ENCODE measurements at regions not wholly inside any gene's neighbourhood (a gene's known extent, or its start where the extent isn't known, plus 50 kb on each side); places are given as distances from the start of the nearest gene placed in this dataset.

- TF ChIP-seq, protein P1, sequence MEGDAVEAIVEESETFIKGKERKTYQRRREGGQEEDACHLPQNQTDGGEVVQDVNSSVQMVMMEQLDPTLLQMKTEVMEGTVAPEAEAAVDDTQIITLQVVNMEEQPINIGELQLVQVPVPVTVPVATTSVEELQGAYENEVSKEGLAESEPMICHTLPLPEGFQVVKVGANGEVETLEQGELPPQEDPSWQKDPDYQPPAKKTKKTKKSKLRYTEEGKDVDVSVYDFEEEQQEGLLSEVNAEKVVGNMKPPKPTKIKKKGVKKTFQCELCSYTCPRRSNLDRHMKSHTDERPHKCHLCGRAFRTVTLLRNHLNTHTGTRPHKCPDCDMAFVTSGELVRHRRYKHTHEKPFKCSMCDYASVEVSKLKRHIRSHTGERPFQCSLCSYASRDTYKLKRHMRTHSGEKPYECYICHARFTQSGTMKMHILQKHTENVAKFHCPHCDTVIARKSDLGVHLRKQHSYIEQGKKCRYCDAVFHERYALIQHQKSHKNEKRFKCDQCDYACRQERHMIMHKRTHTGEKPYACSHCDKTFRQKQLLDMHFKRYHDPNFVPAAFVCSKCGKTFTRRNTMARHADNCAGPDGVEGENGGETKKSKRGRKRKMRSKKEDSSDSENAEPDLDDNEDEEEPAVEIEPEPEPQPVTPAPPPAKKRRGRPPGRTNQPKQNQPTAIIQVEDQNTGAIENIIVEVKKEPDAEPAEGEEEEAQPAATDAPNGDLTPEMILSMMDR (conservative IDR thresholded peaks at IDR 0.05; ENCODE audit: control insufficient read depth, insufficient read depth, low read depth, low read length): no peak
- no peak overlapping the region for H3K4me3 ChIP-seq (ENCODE audit: control insufficient read depth, low read depth, low read length)
- DNase-seq (ENCODE audit: low read depth): no peak
Observed at GRCh38 chr2:191476901-191477300, 201.0 kb upstream of the NABP1 start.

- DNase-seq (ENCODE audit: low read depth): peak; percentile 72
- TF ChIP-seq, protein P1 (conservative IDR thresholded peaks at IDR 0.05; ENCODE audit: control insufficient read depth, insufficient read depth, low read depth, low read length): no peak
- H3K4me3 ChIP-seq (ENCODE audit: control insufficient read depth, low read depth, low read length): no peak overlapping the region
Observed at GRCh38 chr2:191478799-191479679, 198.9 kb upstream of the NABP1 start.

DNA sequence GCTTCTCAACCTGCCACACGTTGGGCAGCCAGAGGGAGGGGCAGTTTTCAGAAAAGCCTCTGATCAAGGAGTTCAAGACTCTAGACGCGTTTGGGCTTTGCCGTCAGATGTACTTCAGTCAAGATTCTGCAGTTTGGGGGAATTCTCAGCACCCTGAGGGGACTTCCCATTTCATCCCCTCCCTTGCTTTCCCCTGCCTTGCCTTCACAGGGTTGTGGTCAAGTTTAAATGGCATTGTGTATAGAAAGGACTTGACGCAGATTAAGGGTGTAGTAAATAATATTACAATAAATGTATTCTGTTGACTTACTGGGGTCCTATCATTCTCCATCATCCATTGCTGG lies 198.3 kb upstream of the NABP1 start:
- no peak overlapping the region for H3K4me3 ChIP-seq (ENCODE audit: control insufficient read depth, low read depth, low read length)
- DNase-seq (ENCODE audit: low read depth): no peak
- TF ChIP-seq, protein P1 (conservative IDR thresholded peaks at IDR 0.05; ENCODE audit: control insufficient read depth, insufficient read depth, low read depth, low read length): no peak

- TF ChIP-seq, protein P1 (conservative IDR thresholded peaks at IDR 0.05; ENCODE audit: control insufficient read depth, insufficient read depth, low read depth, low read length): no peak
- DNase-seq (ENCODE audit: low read depth): peak; percentile 41
- H3K4me3 ChIP-seq (ENCODE audit: control insufficient read depth, low read depth, low read length): no peak overlapping the region
Observed at GRCh38 chr2:191481305-191482070, 196.4 kb upstream of the NABP1 start.

GRCh38 chr2:191483117-191483516 lies 194.8 kb upstream of the NABP1 start:
- H3K4me3 ChIP-seq (ENCODE audit: control insufficient read depth, low read depth, low read length): no peak overlapping the region
- no peak for DNase-seq (ENCODE audit: low read depth)
- TF ChIP-seq, protein P1 (conservative IDR thresholded peaks at IDR 0.05; ENCODE audit: control insufficient read depth, insufficient read depth, low read depth, low read length): no peak

- no peak overlapping the region for H3K4me3 ChIP-seq (ENCODE audit: control insufficient read depth, low read depth, low read length)
- TF ChIP-seq, protein P1 (conservative IDR thresholded peaks at IDR 0.05; ENCODE audit: control insufficient read depth, insufficient read depth, low read depth, low read length): no peak
- peak; percentile 98 for DNase-seq (ENCODE audit: low read depth)
Observed at GRCh38 chr2:191486584-191487320, 191.2 kb upstream of the NABP1 start.
